ENCODE measurements at regions not wholly inside any gene's neighbourhood (a gene's known extent, or its start where the extent isn't known, plus 50 kb on each side); places are given as distances from the start of the nearest gene placed in this dataset.

DNA sequence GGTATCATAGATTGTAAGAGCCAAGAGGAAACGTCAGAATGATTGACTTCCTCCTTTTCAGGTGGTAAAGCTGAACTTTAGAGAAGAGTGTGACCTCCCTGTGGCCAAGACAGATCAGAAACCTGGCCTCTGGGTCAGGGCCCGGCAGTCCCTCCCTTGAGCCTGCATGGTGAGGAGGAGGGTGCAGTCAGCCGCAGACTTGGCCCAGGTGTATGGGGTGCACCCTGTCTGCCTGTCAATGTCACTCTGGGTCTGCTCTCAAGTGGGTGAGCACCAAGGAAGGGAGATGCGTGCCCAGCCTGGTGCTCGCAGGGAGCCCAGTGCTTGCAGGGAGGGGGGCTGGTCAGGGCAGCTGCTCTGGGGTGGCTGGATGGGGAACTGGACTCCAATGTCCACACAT is 134.4 kb upstream of the SNTG2 start:
- H3K9me3 ChIP-seq, result no peaks in the 10 kb centered on the region
- no peak for DNase-seq
- H3K36me3 ChIP-seq, result no peaks in the 10 kb centered on the region
- H3K27me3 ChIP-seq, result no peaks in the 10 kb centered on the region
- no peaks in the 10 kb centered on the region for H3K4me1 ChIP-seq
- TF ChIP-seq POLR2A (IDR thresholded peaks at IDR 0.05), result no peak
- 83 to 85% methylated on average over 5 of the region's 5 CpGs for WGBS, 2 donors
- H3K4me3 ChIP-seq, result no peak overlapping the region
- H3K27ac ChIP-seq, result no peak overlapping the region
- intact Hi-C loops (cut with DNase I), result no loop called here

DNA sequence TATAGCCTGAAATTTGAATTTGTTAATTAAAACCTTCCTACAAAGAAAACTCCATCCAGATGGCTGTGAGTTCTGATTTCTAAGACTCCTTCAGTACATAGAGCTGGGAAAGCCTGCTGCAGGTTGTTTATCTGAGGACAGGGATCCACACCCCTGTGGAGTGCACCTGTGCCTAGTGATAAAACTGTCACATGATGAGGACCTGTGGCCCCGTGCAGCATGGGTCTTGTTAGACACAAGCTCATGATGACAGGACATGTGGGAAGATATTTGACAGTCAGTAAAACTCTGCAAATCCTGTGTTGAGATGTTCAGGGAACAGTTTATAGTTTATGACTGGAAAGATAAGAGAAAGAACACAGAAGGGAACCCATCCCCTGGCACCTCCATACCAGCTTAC is 133.2 kb upstream of the TMEM18 start:
- Histone ChIP-seq H3K4me3 (no peak overlapping the region), H3K4me1 (no peaks in the 10 kb centered on the region), H3K27me3 (no peaks in the 10 kb centered on the region), H3K9me3 (no peaks in the 10 kb centered on the region), H3K27ac (no peak overlapping the region), H3K36me3 (no peaks in the 10 kb centered on the region)
- no peak for DNase-seq
- intact Hi-C loops (cut with DNase I), result no loop called here
- 10 to 47% methylated on average over 1 of the region's 1 CpG for WGBS, 2 donors
- TF ChIP-seq, protein P1, sequence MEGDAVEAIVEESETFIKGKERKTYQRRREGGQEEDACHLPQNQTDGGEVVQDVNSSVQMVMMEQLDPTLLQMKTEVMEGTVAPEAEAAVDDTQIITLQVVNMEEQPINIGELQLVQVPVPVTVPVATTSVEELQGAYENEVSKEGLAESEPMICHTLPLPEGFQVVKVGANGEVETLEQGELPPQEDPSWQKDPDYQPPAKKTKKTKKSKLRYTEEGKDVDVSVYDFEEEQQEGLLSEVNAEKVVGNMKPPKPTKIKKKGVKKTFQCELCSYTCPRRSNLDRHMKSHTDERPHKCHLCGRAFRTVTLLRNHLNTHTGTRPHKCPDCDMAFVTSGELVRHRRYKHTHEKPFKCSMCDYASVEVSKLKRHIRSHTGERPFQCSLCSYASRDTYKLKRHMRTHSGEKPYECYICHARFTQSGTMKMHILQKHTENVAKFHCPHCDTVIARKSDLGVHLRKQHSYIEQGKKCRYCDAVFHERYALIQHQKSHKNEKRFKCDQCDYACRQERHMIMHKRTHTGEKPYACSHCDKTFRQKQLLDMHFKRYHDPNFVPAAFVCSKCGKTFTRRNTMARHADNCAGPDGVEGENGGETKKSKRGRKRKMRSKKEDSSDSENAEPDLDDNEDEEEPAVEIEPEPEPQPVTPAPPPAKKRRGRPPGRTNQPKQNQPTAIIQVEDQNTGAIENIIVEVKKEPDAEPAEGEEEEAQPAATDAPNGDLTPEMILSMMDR (IDR thresholded peaks at IDR 0.05), result no peak
- TF ChIP-seq POLR2A (IDR thresholded peaks at IDR 0.05) (no peak), POLR2AphosphoS5 (IDR thresholded peaks at IDR 0.05) (no peak), EP300 (IDR thresholded peaks at IDR 0.05) (no peak)

DNA sequence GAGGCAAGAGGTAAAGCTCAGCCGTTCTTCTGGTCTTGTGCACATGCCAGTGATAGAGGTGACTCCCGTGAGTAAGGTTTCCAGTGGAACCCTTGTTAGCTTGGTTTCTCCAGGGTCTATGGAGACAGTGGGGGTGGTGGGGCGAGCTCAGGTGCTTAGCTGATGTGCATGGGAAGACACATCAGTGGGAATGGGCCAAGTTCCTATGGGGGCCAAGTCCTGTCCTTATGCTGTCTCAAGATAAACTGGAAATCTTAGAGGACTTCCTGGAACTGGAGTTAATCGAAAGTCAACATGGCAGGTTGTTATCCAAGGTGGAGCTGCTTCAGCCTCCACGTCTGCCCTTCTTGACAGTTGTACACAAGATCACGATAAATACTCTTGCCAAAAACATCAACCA is 130.1 kb upstream of the TMEM18 start:
- Histone ChIP-seq H3K9me3 (no peaks in the 10 kb centered on the region), H3K4me1 (no peaks in the 10 kb centered on the region), H3K36me3 (no peaks in the 10 kb centered on the region), H3K27me3 (no peaks in the 10 kb centered on the region), H3K4me3 (no peak overlapping the region), H3K27ac (no peak overlapping the region)
- TF ChIP-seq, protein P1 (IDR thresholded peaks at IDR 0.05), result no peak
- TF ChIP-seq EP300 (IDR thresholded peaks at IDR 0.05) (no peak), POLR2AphosphoS5 (IDR thresholded peaks at IDR 0.05) (no peak), POLR2A (IDR thresholded peaks at IDR 0.05) (no peak)
- intact Hi-C loops (cut with DNase I), result no loop called here
- 85 to 86% methylated on average over 6 of the region's 6 CpGs for WGBS, 2 donors
- DNase-seq, result no peak

DNA sequence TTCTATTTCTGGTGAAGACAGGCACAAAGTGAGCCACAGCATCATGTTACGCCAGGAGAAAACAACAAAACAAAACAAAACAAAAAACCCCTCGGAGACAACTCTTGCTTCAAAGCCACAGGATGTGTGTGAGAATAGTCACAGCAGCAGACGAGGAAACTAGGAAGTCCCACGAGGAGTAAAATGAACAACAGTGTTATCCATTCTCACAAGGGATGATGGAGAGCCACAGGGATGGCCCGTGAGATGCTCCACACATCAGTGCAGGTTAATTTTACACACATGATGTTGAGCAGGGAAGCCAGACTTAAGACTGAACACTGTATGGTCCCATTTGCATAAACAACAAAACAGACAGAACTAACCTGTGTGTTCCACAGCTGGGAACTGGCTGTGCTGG is 128.5 kb upstream of the TMEM18 start:
- intact Hi-C loops (cut with DNase I), result no loop called here
- DNase-seq, result no peak
- Histone ChIP-seq H3K27ac (no peak overlapping the region), H3K27me3 (no peaks in the 10 kb centered on the region), H3K9me3 (no peaks in the 10 kb centered on the region), H3K36me3 (no peaks in the 10 kb centered on the region), H3K4me3 (no peak overlapping the region), H3K4me1 (no peaks in the 10 kb centered on the region)
- TF ChIP-seq POLR2A (IDR thresholded peaks at IDR 0.05), result no peak
- TF ChIP-seq, protein P1 (IDR thresholded peaks at IDR 0.05), result no peak
- no peak for TF ChIP-seq EP300 (IDR thresholded peaks at IDR 0.05)
- no peak for TF ChIP-seq POLR2AphosphoS5 (IDR thresholded peaks at IDR 0.05)
- 76 to 82% methylated on average over 5 of the region's 5 CpGs for WGBS, 2 donors

DNA sequence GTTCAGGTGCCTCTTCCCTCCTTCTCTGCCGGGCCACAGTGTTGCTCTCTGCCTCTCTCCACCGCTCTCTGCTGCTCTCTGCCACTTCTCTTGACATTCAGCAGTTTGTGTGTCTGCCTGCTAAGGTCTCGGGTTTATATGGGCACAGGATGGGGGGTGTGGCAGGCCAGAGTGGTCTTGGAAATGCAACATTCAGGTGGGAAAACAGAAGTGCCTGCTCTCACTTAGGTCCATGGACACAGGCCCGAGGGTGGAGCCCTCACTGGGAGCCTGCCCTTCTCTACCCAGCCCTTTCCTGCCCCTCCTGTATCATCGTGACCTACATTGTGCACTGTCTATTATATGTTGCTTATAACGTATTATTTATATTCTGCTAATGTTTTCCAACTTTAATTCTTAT is 120.8 kb upstream of the TMEM18 start:
- no peak overlapping the region for H3K4me3 ChIP-seq
- intact Hi-C loops (cut with DNase I), result no loop called here
- H3K9me3 ChIP-seq, result no peaks in the 10 kb centered on the region
- TF ChIP-seq EP300 (IDR thresholded peaks at IDR 0.05) (no peak), POLR2AphosphoS5 (IDR thresholded peaks at IDR 0.05) (no peak), POLR2A (IDR thresholded peaks at IDR 0.05) (no peak)
- TF ChIP-seq, protein P1 (IDR thresholded peaks at IDR 0.05), result no peak
- WGBS, 2 donors, result 68% methylated on average over 6 of the region's 6 CpGs
- no peak overlapping the region for H3K27ac ChIP-seq
- H3K36me3 ChIP-seq, result no peaks in the 10 kb centered on the region
- H3K27me3 ChIP-seq, result no peaks in the 10 kb centered on the region
- H3K4me1 ChIP-seq, result no peaks in the 10 kb centered on the region
- no peak for DNase-seq
